Body of pancreas (tissue), 4 donors: ENCODE measurements at regions not wholly inside any gene's neighbourhood (a gene's known extent, or its start where the extent isn't known, plus 50 kb on each side); places are given as distances from the start of the nearest gene placed in this dataset.

Experiments
- ATAC-seq: fragments of 150-250 bp; one replicate; pipeline ENCODE4 v1.9.1; 2016
- DNase-seq, 4 donors: peaks; one replicate each; pipeline ENCODE4 v3.0.0-alpha.2; 2019
- H3K27ac ChIP-seq, 4 donors: fragments of 200-600 bp; sonication (generic); 1 replicate in 3 of 4; 2 replicates in 1 of 4; pipeline versions ENCODE4 v1.5.1 to v1.6.1; 2016 to 2019; ENCODE audit warnings: mild to moderate bottlenecking in 1 of 4, mixed read lengths in 1 of 4, moderate library complexity in 1 of 4
- H3K27me3 ChIP-seq, 2 donors: fragments of 200-600 bp; sonication (generic); one replicate each; pipeline ENCODE4 v1.6.0; 2016; ENCODE audit warnings: mild to moderate bottlenecking in 1 of 2
- H3K36me3 ChIP-seq, 2 donors: fragments of 200-600 bp; sonication (generic); replicated peaks in 1 of 2; 2 replicates each; pipeline ENCODE4 v1.5.1; 2016; ENCODE audit warnings: low read depth in 2 of 2; ENCODE audit not compliant: insufficient read depth in 1 of 2
- H3K4me1 ChIP-seq: fragments of 200-600 bp; sonication (generic); one replicate; pipeline ENCODE4 v1.6.0; 2016
- H3K4me3 ChIP-seq, 2 donors: fragments of 200-600 bp; sonication (generic); 1 replicate in 1 of 2; 2 replicates in 1 of 2; pipeline ENCODE4 v1.5.1; 2016 to 2019
- H3K9me3 ChIP-seq, 3 donors: fragments of 200-600 bp; sonication (generic); 1 replicate in 2 of 3; 2 replicates in 1 of 3; pipeline ENCODE4 v1.5.1; 2016
- CTCF ChIP-seq, 7 experiments: fragments of 450-650 bp in 4 of 7; fragments of 200-600 bp in 3 of 7; sonication (generic) in 3 of 7; IDR thresholded peaks; one replicate each; pipeline ENCODE4 v1.5.1; 2016 to 2019; ENCODE audit warnings: antibody characterized with exemption in 7 of 7
- POLR2A ChIP-seq, 3 donors: fragments of 450-650 bp; IDR thresholded peaks; one replicate each; pipeline ENCODE4 v1.6.1; 2016; ENCODE audit warnings: antibody characterized with exemption in 3 of 3, mild to moderate bottlenecking in 2 of 3
- WGBS, 2 donors: methylation state at CpG; one replicate each; pipeline ENCODE4 v1.1.5; 2017; 5-methylcytosine and 5-hydroxymethylcytosine counted together
- intact Hi-C: fragments of 100-400 bp; cut with DNase I; formaldehyde crosslinking; loops from one replicate; pipeline ENCODE4 v1.15.1; 2023

GRCh38 chr15:77839970-77840905 lies 207.5 kb upstream of the LINGO1 start:
- Histone ChIP-seq H3K27me3 (no peaks in the 10 kb centered on the region), H3K4me3 (no peak overlapping the region), H3K4me1 (no peaks in the 10 kb centered on the region), H3K27ac (no peak overlapping the region), H3K36me3 (no peaks in the 10 kb centered on the region), H3K9me3 (no peaks in the 10 kb centered on the region)
- intact Hi-C loops = no loop called here
- WGBS, 2 donors = 63 to 69% methylated on average over 8 to 10 of the region's 11 CpGs
- no peak for ATAC-seq
- DNase-seq = no peak
- TF ChIP-seq CTCF (IDR thresholded peaks at IDR 0.05) (no peak), POLR2A (IDR thresholded peaks at IDR 0.05) (no peak)

- intact Hi-C loops = no loop called here
- H3K4me1 ChIP-seq = no peaks in the 10 kb centered on the region
- no peaks in the 10 kb centered on the region for H3K27me3 ChIP-seq
- TF ChIP-seq CTCF (IDR thresholded peaks at IDR 0.05) (no peak), POLR2A (IDR thresholded peaks at IDR 0.05) (no peak)
- H3K27ac ChIP-seq = no peak overlapping the region
- WGBS, 2 donors = 81 to 83% methylated on average over 8 of the region's 8 CpGs
- no peaks in the 10 kb centered on the region for H3K36me3 ChIP-seq
- DNase-seq (no peak), ATAC-seq (no peak)
- no peak overlapping the region for H3K4me3 ChIP-seq
- H3K9me3 ChIP-seq = no peaks in the 10 kb centered on the region
Measured at GRCh38 chr15:77839456-77839855, 206.7 kb upstream of the LINGO1 start.

- H3K4me3 ChIP-seq = no peak overlapping the region
- H3K36me3 ChIP-seq = no peaks in the 10 kb centered on the region
- H3K27me3 ChIP-seq = no peaks in the 10 kb centered on the region
- intact Hi-C loops = no loop called here
- H3K9me3 ChIP-seq = no peaks in the 10 kb centered on the region
- no peaks in the 10 kb centered on the region for H3K4me1 ChIP-seq
- WGBS, 2 donors = 92% methylated on average over 1 to 4 of the region's 4 CpGs
- H3K27ac ChIP-seq = no peak overlapping the region
- ATAC-seq (no peak), DNase-seq (no peak)
- TF ChIP-seq POLR2A (IDR thresholded peaks at IDR 0.05) (no peak), CTCF (IDR thresholded peaks at IDR 0.05) (no peak)
Measured at GRCh38 chr15:77838595-77838994, 205.9 kb upstream of the LINGO1 start.

- Histone ChIP-seq H3K27ac (no peak overlapping the region), H3K9me3 (no peaks in the 10 kb centered on the region), H3K27me3 (no peaks in the 10 kb centered on the region), H3K4me3 (no peak overlapping the region), H3K4me1 (no peaks in the 10 kb centered on the region), H3K36me3 (no peaks in the 10 kb centered on the region)
- DNase-seq (no peak), ATAC-seq (no peak)
- intact Hi-C loops = no loop called here
- TF ChIP-seq POLR2A (IDR thresholded peaks at IDR 0.05) (no peak), CTCF (IDR thresholded peaks at IDR 0.05) (no peak)
- WGBS, 2 donors = 72 to 78% methylated on average over 6 to 9 of the region's 10 CpGs
Measured at GRCh38 chr15:77838061-77838460, 205.3 kb upstream of the LINGO1 start.

- Histone ChIP-seq H3K27me3 (no peaks in the 10 kb centered on the region), H3K27ac (no peak overlapping the region), H3K9me3 (no peaks in the 10 kb centered on the region), H3K36me3 (no peaks in the 10 kb centered on the region), H3K4me1 (no peaks in the 10 kb centered on the region), H3K4me3 (no peak overlapping the region)
- ATAC-seq (no peak), DNase-seq (no peak)
- intact Hi-C loops = no loop called here
- 81 to 91% methylated on average over 2 to 6 of the region's 6 CpGs for WGBS, 2 donors
- no peak for TF ChIP-seq POLR2A (IDR thresholded peaks at IDR 0.05)
- TF ChIP-seq CTCF (IDR thresholded peaks at IDR 0.05) = no peak
Measured at GRCh38 chr15:77837649-77838025, 204.9 kb upstream of the LINGO1 start.
